ENCODE measurements at regions not wholly inside any gene's neighbourhood (a gene's known extent, or its start where the extent isn't known, plus 50 kb on each side); places are given as distances from the start of the nearest gene placed in this dataset.

DNA sequence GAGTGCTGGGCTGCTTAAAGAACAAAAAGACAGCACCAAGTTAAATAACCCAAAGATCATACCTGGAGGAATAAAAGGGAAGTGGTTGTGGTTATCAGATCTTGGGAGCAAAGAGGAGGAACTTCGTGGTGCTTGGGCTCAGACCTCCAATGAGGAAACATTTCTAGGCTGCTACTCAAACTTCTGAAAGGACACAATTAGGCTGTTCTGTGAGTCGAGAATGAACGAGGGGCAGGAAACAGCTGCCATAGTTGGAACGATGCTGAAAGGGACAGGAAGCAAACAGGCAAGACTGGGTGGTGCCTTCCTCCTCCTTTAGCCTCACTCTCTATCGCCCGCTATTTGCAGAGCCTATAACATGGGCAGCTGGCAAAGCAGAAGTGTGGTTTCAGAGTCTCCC lies 276.3 kb upstream of the ARRDC4 start:
- Histone ChIP-seq H3K4me1 (ENCODE audit: insufficient read depth, low read length) (peaks cover 10% of the 10 kb centered on the region), H2AFZ (ENCODE audit: low read depth, low read length) (peak overlapping the region; percentile 31; the same call in 1 of the 2 replicates)
- DNase-seq, result peak; percentile 46

DNA sequence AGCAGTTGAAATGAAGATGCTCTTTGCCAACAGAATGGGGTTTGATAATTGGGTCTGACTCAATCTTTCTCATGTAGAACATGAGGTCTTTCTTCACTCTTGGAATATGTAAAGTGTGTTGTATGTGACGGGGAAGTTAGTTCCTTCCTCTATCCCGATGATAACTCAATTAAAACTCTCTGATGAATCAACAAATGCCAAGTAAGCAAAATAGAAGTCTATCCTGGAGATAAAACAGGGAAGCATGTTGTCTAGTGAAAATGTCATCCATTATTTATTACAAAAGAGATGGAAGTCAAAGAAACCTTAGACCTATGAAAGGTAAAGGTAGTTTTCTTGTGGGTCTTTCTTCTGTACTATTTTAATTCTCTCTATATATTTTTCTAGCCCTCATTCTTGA lies 274.2 kb upstream of the ARRDC4 start:
- Histone ChIP-seq H3K79me2 (ENCODE audit: insufficient read depth, low read length) (no peaks in the 10 kb centered on the region), H3K4me1 (ENCODE audit: insufficient read depth, low read length) (peaks cover 10% of the 10 kb centered on the region), H3K4me2 (ENCODE audit: insufficient read depth, low read length) (no peak overlapping the region), H3K9me3 (ENCODE audit: insufficient read depth, low read length, severe bottlenecking) (no peaks in the 10 kb centered on the region), H3K9ac (ENCODE audit: low read depth, low read length) (no peak overlapping the region), H3K27me3 (ENCODE audit: insufficient read depth, low read length, poor library complexity) (peaks cover 3% of the 10 kb centered on the region), H3K4me3 (ENCODE audit: low read depth in 1 of 2, low read length in 2 of 2) (no peak overlapping the region), H2AFZ (ENCODE audit: low read depth, low read length) (no peak overlapping the region), H4K20me1 (ENCODE audit: insufficient read depth, low read length) (no peaks in the 10 kb centered on the region), H3K36me3 (ENCODE audit: insufficient read depth, low read length) (no peaks in the 10 kb centered on the region), H3K27ac (ENCODE audit: low read length) (no peak overlapping the region)
- DNase-seq (no peak), ATAC-seq (ENCODE audit: insufficient read depth, low read depth) (no peak)
- TF ChIP-seq EZH2 (IDR thresholded peaks at IDR 0.05; ENCODE audit: borderline replicate concordance, low read depth, low read length, severe bottlenecking), result no peak
- TF ChIP-seq, protein P1, sequence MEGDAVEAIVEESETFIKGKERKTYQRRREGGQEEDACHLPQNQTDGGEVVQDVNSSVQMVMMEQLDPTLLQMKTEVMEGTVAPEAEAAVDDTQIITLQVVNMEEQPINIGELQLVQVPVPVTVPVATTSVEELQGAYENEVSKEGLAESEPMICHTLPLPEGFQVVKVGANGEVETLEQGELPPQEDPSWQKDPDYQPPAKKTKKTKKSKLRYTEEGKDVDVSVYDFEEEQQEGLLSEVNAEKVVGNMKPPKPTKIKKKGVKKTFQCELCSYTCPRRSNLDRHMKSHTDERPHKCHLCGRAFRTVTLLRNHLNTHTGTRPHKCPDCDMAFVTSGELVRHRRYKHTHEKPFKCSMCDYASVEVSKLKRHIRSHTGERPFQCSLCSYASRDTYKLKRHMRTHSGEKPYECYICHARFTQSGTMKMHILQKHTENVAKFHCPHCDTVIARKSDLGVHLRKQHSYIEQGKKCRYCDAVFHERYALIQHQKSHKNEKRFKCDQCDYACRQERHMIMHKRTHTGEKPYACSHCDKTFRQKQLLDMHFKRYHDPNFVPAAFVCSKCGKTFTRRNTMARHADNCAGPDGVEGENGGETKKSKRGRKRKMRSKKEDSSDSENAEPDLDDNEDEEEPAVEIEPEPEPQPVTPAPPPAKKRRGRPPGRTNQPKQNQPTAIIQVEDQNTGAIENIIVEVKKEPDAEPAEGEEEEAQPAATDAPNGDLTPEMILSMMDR (IDR thresholded peaks at IDR 0.05; ENCODE audit: borderline replicate concordance, extremely low read depth, low read length, poor library complexity, severe bottlenecking), result no peak

More for the DNA sequence above, 276.3 kb upstream of the ARRDC4 start:
- Histone ChIP-seq H3K9me3 (ENCODE audit: insufficient read depth, low read length, severe bottlenecking) (no peaks in the 10 kb centered on the region), H4K20me1 (ENCODE audit: insufficient read depth, low read length) (no peaks in the 10 kb centered on the region), H3K79me2 (ENCODE audit: insufficient read depth, low read length) (no peaks in the 10 kb centered on the region), H3K36me3 (ENCODE audit: insufficient read depth, low read length) (no peaks in the 10 kb centered on the region), H3K9ac (ENCODE audit: low read depth, low read length) (no peak overlapping the region), H3K4me3 (ENCODE audit: low read depth in 1 of 2, low read length in 2 of 2) (no peak overlapping the region), H3K4me2 (ENCODE audit: insufficient read depth, low read length) (no peak overlapping the region), H3K27ac (ENCODE audit: low read length) (no peak overlapping the region), H3K27me3 (ENCODE audit: insufficient read depth, low read length, poor library complexity) (no peaks in the 10 kb centered on the region)
- ATAC-seq (ENCODE audit: insufficient read depth, low read depth), result peak; percentile 93
- TF ChIP-seq EZH2 (IDR thresholded peaks at IDR 0.05; ENCODE audit: borderline replicate concordance, low read depth, low read length, severe bottlenecking), result no peak
- TF ChIP-seq, protein P1 (IDR thresholded peaks at IDR 0.05; ENCODE audit: borderline replicate concordance, extremely low read depth, low read length, poor library complexity, severe bottlenecking), result peak; percentile 9

DNA sequence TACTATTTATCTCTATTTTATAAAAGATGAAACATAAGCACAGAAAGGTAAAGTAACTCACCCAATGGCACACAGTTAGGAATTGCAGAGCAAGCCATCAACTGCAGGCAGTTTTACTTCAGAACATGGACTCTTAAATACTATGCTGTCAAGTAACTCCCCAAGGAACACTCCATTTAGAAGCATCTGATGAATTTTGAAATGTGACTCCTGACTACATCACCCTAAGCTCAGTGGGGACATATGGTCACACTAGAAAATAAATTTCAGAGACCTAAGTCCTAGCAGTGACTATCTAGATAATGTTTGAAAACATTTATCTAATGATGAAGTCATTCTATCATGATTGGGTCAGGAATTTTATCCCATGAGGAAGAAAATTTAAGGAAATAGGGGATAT lies 272.8 kb upstream of the ARRDC4 start:
- TF ChIP-seq, protein P1 (IDR thresholded peaks at IDR 0.05; ENCODE audit: borderline replicate concordance, extremely low read depth, low read length, poor library complexity, severe bottlenecking), result no peak
- TF ChIP-seq EZH2 (IDR thresholded peaks at IDR 0.05; ENCODE audit: borderline replicate concordance, low read depth, low read length, severe bottlenecking), result no peak
- DNase-seq (no peak), ATAC-seq (ENCODE audit: insufficient read depth, low read depth) (no peak)
- Histone ChIP-seq H4K20me1 (ENCODE audit: insufficient read depth, low read length) (no peaks in the 10 kb centered on the region), H3K4me1 (ENCODE audit: insufficient read depth, low read length) (peaks cover 10% of the 10 kb centered on the region), H3K27ac (ENCODE audit: low read length) (no peak overlapping the region), H3K79me2 (ENCODE audit: insufficient read depth, low read length) (no peaks in the 10 kb centered on the region), H3K27me3 (ENCODE audit: insufficient read depth, low read length, poor library complexity) (peaks cover 10% of the 10 kb centered on the region), H3K36me3 (ENCODE audit: insufficient read depth, low read length) (no peaks in the 10 kb centered on the region), H3K9me3 (ENCODE audit: insufficient read depth, low read length, severe bottlenecking) (no peaks in the 10 kb centered on the region), H3K4me3 (ENCODE audit: low read depth in 1 of 2, low read length in 2 of 2) (no peak overlapping the region), H3K4me2 (ENCODE audit: insufficient read depth, low read length) (no peak overlapping the region), H2AFZ (ENCODE audit: low read depth, low read length) (no peak overlapping the region), H3K9ac (ENCODE audit: low read depth, low read length) (no peak overlapping the region)

DNA sequence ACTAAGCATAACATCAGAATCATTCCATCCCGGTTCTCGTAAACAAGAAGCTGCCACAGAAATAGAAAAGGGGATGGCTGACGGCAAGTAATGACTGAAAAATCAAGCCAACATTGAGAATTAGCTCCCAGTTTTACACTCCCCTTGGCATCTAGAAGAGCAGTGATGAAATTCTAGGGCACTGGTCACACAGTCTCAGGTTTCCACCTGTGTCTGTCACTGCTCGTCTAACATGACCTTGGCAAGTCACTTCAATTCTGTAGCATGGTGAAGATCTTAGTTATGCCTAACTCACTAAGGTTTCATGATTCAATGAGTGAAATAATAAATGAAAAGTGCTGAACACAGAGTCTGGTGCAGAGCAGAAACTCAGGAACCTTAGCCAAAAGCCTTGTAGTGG lies 272.3 kb upstream of the ARRDC4 start:
- no peaks in the 10 kb centered on the region for H3K79me2 ChIP-seq (ENCODE audit: insufficient read depth, low read length)
- no peak for ATAC-seq (ENCODE audit: insufficient read depth, low read depth)
- H3K4me2 ChIP-seq (ENCODE audit: insufficient read depth, low read length), result no peak overlapping the region
- H3K4me1 ChIP-seq (ENCODE audit: insufficient read depth, low read length), result peaks cover 10% of the 10 kb centered on the region
- no peak overlapping the region for H3K4me3 ChIP-seq (ENCODE audit: low read depth in 1 of 2, low read length in 2 of 2)
- H3K9ac ChIP-seq (ENCODE audit: low read depth, low read length), result no peak overlapping the region
- peaks cover 10% of the 10 kb centered on the region for H3K27me3 ChIP-seq (ENCODE audit: insufficient read depth, low read length, poor library complexity)
- no peaks in the 10 kb centered on the region for H3K36me3 ChIP-seq (ENCODE audit: insufficient read depth, low read length)
- no peak for DNase-seq
- H3K9me3 ChIP-seq (ENCODE audit: insufficient read depth, low read length, severe bottlenecking), result no peaks in the 10 kb centered on the region
- H4K20me1 ChIP-seq (ENCODE audit: insufficient read depth, low read length), result no peaks in the 10 kb centered on the region
- TF ChIP-seq, protein P1 (IDR thresholded peaks at IDR 0.05; ENCODE audit: borderline replicate concordance, extremely low read depth, low read length, poor library complexity, severe bottlenecking), result no peak
- TF ChIP-seq EZH2 (IDR thresholded peaks at IDR 0.05; ENCODE audit: borderline replicate concordance, low read depth, low read length, severe bottlenecking), result no peak
- no peak overlapping the region for H3K27ac ChIP-seq (ENCODE audit: low read length)
- H2AFZ ChIP-seq (ENCODE audit: low read depth, low read length), result no peak overlapping the region
